HK-2 (cell line): ENCODE measurements at regions not wholly inside any gene's neighbourhood (a gene's known extent, or its start where the extent isn't known, plus 50 kb on each side); places are given as distances from the start of the nearest gene placed in this dataset.
"Not testable (repeated sequence)": the region's sequence is repeated elsewhere in the genome, so short reads cannot be mapped to it uniquely, and the experiment has no call there.

Experiments used
- DNase-seq: peaks from one replicate; pipeline ENCODE4 v3.0.0-alpha.2; 2018; ENCODE audit not compliant: unreplicated experiment

- no peak for DNase-seq
Observed at GRCh38 chr10:131532291-131532690, 220.8 kb upstream of the TCERG1L start.

- no peak for DNase-seq
Observed at GRCh38 chr10:131532745-131533341, 221.3 kb upstream of the TCERG1L start.

- DNase-seq = no peak
Observed at GRCh38 chr10:131533846-131534526, 222.5 kb upstream of the TCERG1L start.

GRCh38 chr10:131534836-131535235 lies 223.3 kb upstream of the TCERG1L start:
- DNase-seq = no peak

GRCh38 chr10:131536676-131537075 lies 225.2 kb upstream of the TCERG1L start:
- DNase-seq = no peak

GRCh38 chr10:131537281-131537680 lies 225.8 kb upstream of the TCERG1L start:
- no peak for DNase-seq

GRCh38 chr10:131544495-131544894 lies 233.0 kb upstream of the TCERG1L start:
- no peak for DNase-seq

GRCh38 chr10:131546086-131546810 lies 234.7 kb upstream of the TCERG1L start:
- DNase-seq = no peak

GRCh38 chr10:131547129-131547799 lies 235.7 kb upstream of the TCERG1L start:
- DNase-seq = no peak

- no peak for DNase-seq
Observed at GRCh38 chr10:131548176-131548575, 236.7 kb upstream of the TCERG1L start.

GRCh38 chr10:131549116-131549515 lies 237.6 kb upstream of the TCERG1L start:
- DNase-seq = no peak

- no peak for DNase-seq
Observed at GRCh38 chr10:131553121-131553520, 241.6 kb upstream of the TCERG1L start.

- no peak for DNase-seq
Observed at GRCh38 chr10:131553581-131553980, 242.1 kb upstream of the TCERG1L start.

GRCh38 chr10:131554821-131555220 lies 243.3 kb upstream of the TCERG1L start:
- no peak for DNase-seq

GRCh38 chr10:131555406-131555805 lies 243.9 kb upstream of the TCERG1L start:
- no peak for DNase-seq

- no peak for DNase-seq
Observed at GRCh38 chr10:131556061-131556896, 244.8 kb upstream of the TCERG1L start.

- DNase-seq = no peak
Observed at GRCh38 chr10:131556897-131557495, 245.5 kb upstream of the TCERG1L start.

- DNase-seq = not testable (repeated sequence)
Observed at GRCh38 chr10:131557956-131558355, 246.4 kb upstream of the TCERG1L start.

GRCh38 chr10:131559450-131559911 lies 248.0 kb upstream of the TCERG1L start:
- no peak for DNase-seq

GRCh38 chr10:131560166-131560565 lies 248.6 kb upstream of the TCERG1L start:
- DNase-seq = no peak
